ENCODE measurements at regions not wholly inside any gene's neighbourhood (a gene's known extent, or its start where the extent isn't known, plus 50 kb on each side); places are given as distances from the start of the nearest gene placed in this dataset.

DNA sequence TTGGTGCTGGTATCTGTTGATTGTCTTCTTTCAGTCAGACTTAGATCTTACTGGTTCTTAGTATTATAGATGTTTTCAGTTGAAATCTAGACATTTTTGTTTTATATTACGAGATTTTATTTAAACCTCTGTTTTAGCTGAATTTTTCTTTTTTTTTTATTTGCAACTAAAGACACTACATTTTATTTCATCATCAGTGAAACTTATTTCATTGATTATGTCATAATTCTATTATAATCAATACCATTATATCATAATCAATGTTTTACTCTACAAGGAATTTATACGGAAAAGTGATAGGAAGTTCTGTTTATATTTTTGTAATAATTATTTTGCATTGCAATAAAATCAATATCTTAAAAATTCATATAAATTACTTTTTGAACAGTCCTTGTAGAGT, 477.4 kb upstream of the MDFIC2 start:
- no peak for DNase-seq

DNA sequence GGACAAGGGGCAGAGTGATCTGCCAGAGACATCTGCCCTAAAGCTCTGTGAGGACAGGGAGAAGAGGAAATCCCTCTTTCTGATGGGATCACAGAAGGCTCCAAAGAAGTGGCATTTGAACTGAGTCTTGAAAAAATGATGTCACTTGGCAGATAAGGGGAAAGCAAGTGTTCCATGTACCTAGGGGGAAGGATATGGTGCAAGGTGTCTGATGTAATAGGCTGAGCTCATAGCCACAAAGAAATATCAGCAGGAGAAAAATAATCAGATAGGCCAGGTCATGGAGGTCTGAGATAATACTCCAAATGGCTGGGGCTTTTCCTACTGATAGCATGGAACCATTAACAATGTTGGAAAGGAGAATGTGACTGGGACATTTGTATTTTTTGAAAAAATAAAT, 468.4 kb upstream of the MDFIC2 start:
- no peak for DNase-seq

DNA sequence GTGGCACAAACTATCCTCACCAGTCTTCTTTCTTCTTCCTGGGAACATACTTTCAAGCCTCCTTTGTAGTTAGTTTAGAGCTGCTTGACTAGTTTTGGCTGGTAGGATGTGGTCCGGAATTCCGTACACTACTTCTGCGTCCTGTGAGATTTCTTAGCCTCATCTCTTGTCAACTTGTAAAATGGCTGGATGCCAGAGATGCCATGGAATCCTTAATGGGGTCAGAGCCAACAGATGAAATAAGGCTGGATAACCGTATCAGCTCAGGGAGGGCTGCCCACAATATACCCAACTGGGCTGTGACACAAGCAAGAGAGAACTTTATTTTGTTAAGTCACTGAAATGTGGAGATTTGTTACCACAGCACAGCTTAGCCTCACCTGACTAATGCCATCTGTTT, 466.9 kb upstream of the MDFIC2 start:
- DNase-seq, result no peak

- DNase-seq, result no peak
Measured at GRCh38 chr3:70776081-70776480, 463.6 kb upstream of the MDFIC2 start.

DNA sequence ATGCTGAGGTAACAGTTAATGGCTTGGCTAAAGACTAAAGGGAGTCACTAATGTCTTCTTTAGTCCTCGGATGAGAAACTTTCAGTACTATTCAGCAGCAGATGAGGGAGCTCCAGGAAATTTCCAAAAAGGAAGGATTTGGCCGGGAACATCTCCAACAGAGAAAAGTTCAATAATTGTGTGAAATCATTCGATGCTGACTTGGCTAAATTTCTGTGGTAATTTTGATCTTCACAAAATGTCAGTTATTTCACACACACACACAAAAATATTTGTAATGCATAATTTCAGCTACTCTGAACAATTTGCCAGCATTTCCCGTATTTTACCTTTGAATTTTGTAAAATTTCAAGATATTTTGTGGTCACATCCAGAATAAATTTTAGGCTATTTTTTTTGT, 462.8 kb upstream of the MDFIC2 start:
- no peak for DNase-seq

GRCh38 chr3:70774641-70775040, 462.2 kb upstream of the MDFIC2 start:
- no peak for DNase-seq

- no peak for DNase-seq
Measured at GRCh38 chr3:70771426-70772147, 459.1 kb upstream of the MDFIC2 start.

- no peak for DNase-seq
Measured at GRCh38 chr3:70770650-70771049, 458.2 kb upstream of the MDFIC2 start.

GRCh38 chr3:70766301-70766700, 453.9 kb upstream of the MDFIC2 start:
- DNase-seq, result no peak

DNA sequence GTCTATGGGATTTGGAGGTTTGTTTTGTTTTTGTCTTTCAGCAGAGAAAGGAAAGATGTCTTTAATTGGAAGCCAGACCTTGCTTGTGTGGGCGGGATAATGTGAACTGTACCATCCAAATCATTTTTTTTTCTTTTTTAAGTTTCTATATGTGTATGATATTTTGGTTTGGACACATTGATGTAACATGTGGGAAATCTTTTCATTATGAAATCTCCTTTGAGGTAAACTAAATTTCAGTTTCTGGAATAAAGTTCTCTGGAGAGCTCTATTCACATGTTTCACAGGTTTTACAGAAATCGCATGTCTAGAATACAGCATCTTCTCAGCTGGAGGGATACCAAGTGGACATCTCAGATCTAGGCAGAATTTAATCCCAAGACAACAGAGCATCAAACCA, 451.5 kb upstream of the MDFIC2 start:
- no peak for DNase-seq

GRCh38 chr3:70757658-70758057, 445.2 kb upstream of the MDFIC2 start:
- no peak for DNase-seq

- DNase-seq, result no peak
Measured at GRCh38 chr3:70755526-70755925, 443.1 kb upstream of the MDFIC2 start.

- no peak for DNase-seq
Measured at GRCh38 chr3:70754314-70754713, 441.9 kb upstream of the MDFIC2 start.

- DNase-seq, result no peak
Measured at GRCh38 chr3:70753572-70753971, 441.1 kb upstream of the MDFIC2 start.

GRCh38 chr3:70752051-70752450, 439.6 kb upstream of the MDFIC2 start:
- no peak for DNase-seq

DNA sequence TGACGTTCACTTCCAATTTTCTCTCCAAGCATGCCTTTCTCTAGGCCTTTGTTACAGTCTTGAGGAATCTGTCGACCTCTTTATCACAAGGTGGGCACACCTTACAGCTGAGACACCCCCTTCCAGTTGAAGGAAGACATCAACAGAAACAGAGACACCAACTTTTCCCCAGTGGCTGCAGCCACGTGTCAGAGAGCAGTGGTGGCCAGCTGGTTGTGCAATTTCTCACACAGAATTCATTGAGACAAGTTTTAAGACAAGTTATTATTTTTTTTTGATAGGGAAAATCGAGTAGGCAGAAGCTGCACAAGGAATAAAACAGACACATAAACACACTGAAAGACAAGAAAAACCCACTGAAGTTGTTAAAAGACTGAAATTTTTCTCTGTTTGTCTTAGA, 436.7 kb upstream of the MDFIC2 start:
- no peak for DNase-seq

- no peak for DNase-seq
Measured at GRCh38 chr3:70748593-70748992, 436.2 kb upstream of the MDFIC2 start.

DNA sequence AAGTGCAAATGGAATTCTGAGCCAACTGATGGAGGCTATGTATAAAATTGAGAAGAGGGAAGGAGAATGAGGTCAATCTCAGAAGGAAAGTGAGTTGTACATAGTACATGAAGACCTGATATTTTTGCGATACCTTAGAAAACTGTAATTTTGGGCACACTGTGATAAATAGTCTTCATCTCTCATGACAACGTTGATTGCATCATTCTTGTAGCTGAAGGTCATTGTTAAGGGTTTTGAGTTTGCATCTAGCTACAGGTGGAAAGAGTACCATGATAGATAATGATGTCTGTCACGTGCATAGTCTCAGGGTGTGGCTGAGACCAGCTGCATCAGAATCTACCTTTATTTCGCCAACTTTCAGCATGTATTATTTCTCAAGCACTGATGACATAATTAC, 435.4 kb upstream of the MDFIC2 start:
- DNase-seq, result no peak

- no peak for DNase-seq
Measured at GRCh38 chr3:70744536-70744935, 432.1 kb upstream of the MDFIC2 start.

GRCh38 chr3:70743754-70744153, 431.3 kb upstream of the MDFIC2 start:
- DNase-seq, result no peak

GRCh38 chr3:70742081-70742480, 429.6 kb upstream of the MDFIC2 start:
- no peak for DNase-seq

- no peak for DNase-seq
Measured at GRCh38 chr3:70740872-70741271, 428.4 kb upstream of the MDFIC2 start.

DNA sequence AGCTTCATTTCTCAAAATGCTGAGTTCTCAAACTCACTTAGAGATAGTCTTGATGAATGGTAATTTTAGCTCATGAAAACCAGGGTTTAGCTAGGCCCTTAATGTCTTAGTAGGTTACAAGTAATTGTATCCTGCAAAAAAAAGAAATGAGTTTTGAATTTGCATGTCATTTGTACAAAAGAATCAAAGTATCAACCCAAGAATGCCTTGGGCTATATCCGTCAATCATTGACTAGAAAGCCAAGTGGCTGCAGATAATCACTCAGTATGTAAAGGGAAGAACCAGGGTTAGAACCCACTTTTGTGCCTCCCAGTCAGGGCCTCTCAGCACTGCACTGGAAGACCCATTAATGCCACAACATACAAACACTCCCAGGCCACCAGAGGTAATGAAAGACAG, 427.6 kb upstream of the MDFIC2 start:
- no peak for DNase-seq

DNA sequence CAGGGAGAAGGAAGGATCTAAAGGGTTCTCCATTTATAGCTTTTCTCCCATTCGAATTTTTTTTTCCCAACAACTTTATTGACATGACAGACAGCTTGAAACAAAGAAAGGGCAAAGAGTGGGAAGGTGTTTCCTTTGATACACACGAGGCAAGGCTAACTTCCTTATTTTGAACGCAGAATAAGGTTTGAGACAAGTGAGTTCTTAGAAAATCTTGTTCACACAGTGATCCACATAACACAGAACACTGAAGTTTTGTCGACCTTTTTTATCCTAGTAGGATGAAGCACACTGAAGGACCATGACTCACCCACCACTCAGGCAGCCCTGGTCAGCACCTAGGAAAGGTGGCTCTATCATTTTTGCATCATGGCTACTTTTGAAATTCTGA, 425.8 kb upstream of the MDFIC2 start:
- no peak for DNase-seq

- DNase-seq, result no peak
Measured at GRCh38 chr3:70737666-70738290, 425.3 kb upstream of the MDFIC2 start.
